ENCODE measurements at regions not wholly inside any gene's neighbourhood (a gene's known extent, or its start where the extent isn't known, plus 50 kb on each side); places are given as distances from the start of the nearest gene placed in this dataset.

GRCh38 chr9:81361296-81361695 is 328.1 kb downstream of the TLE1 start:
- DNase-seq (ENCODE audit: low spot score) (no peak), ATAC-seq (ENCODE audit: low read depth) (no peak)
- Histone ChIP-seq H3K9me3 (ENCODE audit: severe bottlenecking) (no peaks in the 10 kb centered on the region), H3K36me3 (ENCODE audit: low read depth) (no peaks in the 10 kb centered on the region), H3K4me3 (ENCODE audit: severe bottlenecking) (no peak overlapping the region), H3K27me3 (ENCODE audit: insufficient read depth, poor library complexity, severe bottlenecking) (no peaks in the 10 kb centered on the region), H3K4me1 (ENCODE audit: insufficient read depth, poor library complexity, severe bottlenecking) (no peaks in the 10 kb centered on the region), H3K27ac (ENCODE audit: poor library complexity, severe bottlenecking) (no peak overlapping the region)
- TF ChIP-seq CTCF (IDR thresholded peaks at IDR 0.05; ENCODE audit: poor library complexity, severe bottlenecking): no peak

DNA sequence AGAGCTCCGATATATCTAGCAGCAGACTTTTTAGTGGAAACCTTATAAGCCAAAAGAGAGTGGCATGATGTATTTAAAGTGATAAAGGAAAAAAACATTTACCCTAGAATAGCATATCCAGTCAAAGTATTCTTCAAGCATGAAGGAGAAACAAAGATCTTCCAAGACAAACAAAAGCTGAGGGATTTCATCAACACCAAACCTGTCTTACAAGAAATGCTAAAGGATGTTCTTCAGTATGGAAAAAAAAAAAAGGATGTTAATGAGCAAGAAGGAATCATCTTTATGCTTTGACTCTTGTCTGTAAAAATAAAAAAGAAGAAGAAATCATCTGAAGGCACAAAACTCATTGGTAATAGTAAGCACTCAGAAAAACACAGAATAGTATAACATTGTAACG is 338.2 kb downstream of the TLE1 start:
- H3K4me1 ChIP-seq (ENCODE audit: insufficient read depth, poor library complexity, severe bottlenecking): no peaks in the 10 kb centered on the region
- no peaks in the 10 kb centered on the region for H3K9me3 ChIP-seq (ENCODE audit: severe bottlenecking)
- no peak overlapping the region for H3K4me3 ChIP-seq (ENCODE audit: severe bottlenecking)
- H3K27ac ChIP-seq (ENCODE audit: poor library complexity, severe bottlenecking): no peak overlapping the region
- TF ChIP-seq CTCF (IDR thresholded peaks at IDR 0.05; ENCODE audit: poor library complexity, severe bottlenecking): no peak
- ATAC-seq (ENCODE audit: low read depth): no peak
- DNase-seq (ENCODE audit: low spot score): no peak
- no peaks in the 10 kb centered on the region for H3K27me3 ChIP-seq (ENCODE audit: insufficient read depth, poor library complexity, severe bottlenecking)
- H3K36me3 ChIP-seq (ENCODE audit: low read depth): no peaks in the 10 kb centered on the region

DNA sequence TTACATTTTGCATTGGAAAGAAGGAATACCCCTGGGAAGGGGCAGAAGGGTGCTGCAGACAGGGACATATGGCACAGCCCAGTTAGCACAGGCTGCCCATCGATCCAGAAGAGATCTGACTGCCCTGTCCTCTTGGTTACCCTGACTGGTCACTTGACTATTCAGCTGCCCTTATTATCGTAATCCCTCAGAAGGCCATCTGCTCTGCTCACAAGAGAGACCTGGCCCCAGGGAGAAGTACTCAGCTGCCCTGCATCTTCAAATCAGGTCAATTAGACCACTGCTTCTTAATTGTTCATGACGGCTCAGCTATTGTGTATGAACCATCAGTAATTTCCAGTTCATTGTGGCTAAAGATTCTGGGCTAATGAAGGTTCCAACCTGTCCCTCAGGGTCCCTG is 345.0 kb downstream of the TLE1 start:
- DNase-seq (ENCODE audit: low spot score): no peak
- Histone ChIP-seq H3K4me1 (ENCODE audit: insufficient read depth, poor library complexity, severe bottlenecking) (no peaks in the 10 kb centered on the region), H3K4me3 (ENCODE audit: severe bottlenecking) (no peak overlapping the region), H3K27me3 (ENCODE audit: insufficient read depth, poor library complexity, severe bottlenecking) (no peaks in the 10 kb centered on the region), H3K27ac (ENCODE audit: poor library complexity, severe bottlenecking) (no peak overlapping the region), H3K36me3 (ENCODE audit: low read depth) (no peaks in the 10 kb centered on the region), H3K9me3 (ENCODE audit: severe bottlenecking) (no peaks in the 10 kb centered on the region)
- no peak for TF ChIP-seq CTCF (IDR thresholded peaks at IDR 0.05; ENCODE audit: poor library complexity, severe bottlenecking)
- no peak for ATAC-seq (ENCODE audit: low read depth)

GRCh38 chr9:81335879-81336421 is 353.4 kb downstream of the TLE1 start:
- Histone ChIP-seq H3K27ac (ENCODE audit: poor library complexity, severe bottlenecking) (no peak overlapping the region), H3K4me3 (ENCODE audit: severe bottlenecking) (no peak overlapping the region), H3K27me3 (ENCODE audit: insufficient read depth, poor library complexity, severe bottlenecking) (no peaks in the 10 kb centered on the region), H3K4me1 (ENCODE audit: insufficient read depth, poor library complexity, severe bottlenecking) (no peaks in the 10 kb centered on the region), H3K36me3 (ENCODE audit: low read depth) (no peaks in the 10 kb centered on the region), H3K9me3 (ENCODE audit: severe bottlenecking) (peaks cover 3% of the 10 kb centered on the region)
- DNase-seq (ENCODE audit: low spot score): no peak
- TF ChIP-seq CTCF (IDR thresholded peaks at IDR 0.05; ENCODE audit: poor library complexity, severe bottlenecking): no peak
- ATAC-seq (ENCODE audit: low read depth): no peak

GRCh38 chr9:81321551-81321950 is 367.8 kb downstream of the TLE1 start:
- H3K4me3 ChIP-seq (ENCODE audit: severe bottlenecking): no peak overlapping the region
- H3K27me3 ChIP-seq (ENCODE audit: insufficient read depth, poor library complexity, severe bottlenecking): no peaks in the 10 kb centered on the region
- H3K4me1 ChIP-seq (ENCODE audit: insufficient read depth, poor library complexity, severe bottlenecking): no peaks in the 10 kb centered on the region
- H3K9me3 ChIP-seq (ENCODE audit: severe bottlenecking): peaks cover 2% of the 10 kb centered on the region
- ATAC-seq (ENCODE audit: low read depth) (no peak), DNase-seq (ENCODE audit: low spot score) (no peak)
- no peaks in the 10 kb centered on the region for H3K36me3 ChIP-seq (ENCODE audit: low read depth)
- TF ChIP-seq CTCF (IDR thresholded peaks at IDR 0.05; ENCODE audit: poor library complexity, severe bottlenecking): no peak
- H3K27ac ChIP-seq (ENCODE audit: poor library complexity, severe bottlenecking): no peak overlapping the region

Measured in RWPE2 (cell line).